ENCODE measurements at regions not wholly inside any gene's neighbourhood (a gene's known extent, or its start where the extent isn't known, plus 50 kb on each side); places are given as distances from the start of the nearest gene placed in this dataset.

- TF ChIP-seq POLR2AphosphoS2 (IDR thresholded peaks at IDR 0.05; ENCODE audit: low read depth, low read length) (no peak), POLR2A (IDR thresholded peaks at IDR 0.05; ENCODE audit: low read depth, low read length) (no peak), MAX (IDR thresholded peaks at IDR 0.05; ENCODE audit: low read depth, low read length) (no peak), CTCF (IDR thresholded peaks at IDR 0.05 in 2 of 3, conservative IDR thresholded peaks at IDR 0.05 in 1 of 3; ENCODE audit: control insufficient read depth in 2 of 3, extremely low read depth in 1 of 3, insufficient read depth in 1 of 3, low read depth in 3 of 3, low read length in 3 of 3) (no peak), DPF2 (IDR thresholded peaks at IDR 0.05) (no peak), ESRRA (IDR thresholded peaks at IDR 0.05; ENCODE audit: low read length) (no peak), FOS (IDR thresholded peaks at IDR 0.05; ENCODE audit: borderline replicate concordance, extremely low read depth, insufficient read length) (no peak), GABPA (IDR thresholded peaks at IDR 0.05; ENCODE audit: low read depth) (no peak), CEBPB (IDR thresholded peaks at IDR 0.05; ENCODE audit: borderline replicate concordance in 1 of 2, low read depth in 2 of 2, low read length in 2 of 2) (no peak), RBBP5 (conservative IDR thresholded peaks at IDR 0.05) (no peak), KDM1A (IDR thresholded peaks at IDR 0.05; ENCODE audit: borderline replicate concordance) (no peak)
- TF ChIP-seq, protein P1, sequence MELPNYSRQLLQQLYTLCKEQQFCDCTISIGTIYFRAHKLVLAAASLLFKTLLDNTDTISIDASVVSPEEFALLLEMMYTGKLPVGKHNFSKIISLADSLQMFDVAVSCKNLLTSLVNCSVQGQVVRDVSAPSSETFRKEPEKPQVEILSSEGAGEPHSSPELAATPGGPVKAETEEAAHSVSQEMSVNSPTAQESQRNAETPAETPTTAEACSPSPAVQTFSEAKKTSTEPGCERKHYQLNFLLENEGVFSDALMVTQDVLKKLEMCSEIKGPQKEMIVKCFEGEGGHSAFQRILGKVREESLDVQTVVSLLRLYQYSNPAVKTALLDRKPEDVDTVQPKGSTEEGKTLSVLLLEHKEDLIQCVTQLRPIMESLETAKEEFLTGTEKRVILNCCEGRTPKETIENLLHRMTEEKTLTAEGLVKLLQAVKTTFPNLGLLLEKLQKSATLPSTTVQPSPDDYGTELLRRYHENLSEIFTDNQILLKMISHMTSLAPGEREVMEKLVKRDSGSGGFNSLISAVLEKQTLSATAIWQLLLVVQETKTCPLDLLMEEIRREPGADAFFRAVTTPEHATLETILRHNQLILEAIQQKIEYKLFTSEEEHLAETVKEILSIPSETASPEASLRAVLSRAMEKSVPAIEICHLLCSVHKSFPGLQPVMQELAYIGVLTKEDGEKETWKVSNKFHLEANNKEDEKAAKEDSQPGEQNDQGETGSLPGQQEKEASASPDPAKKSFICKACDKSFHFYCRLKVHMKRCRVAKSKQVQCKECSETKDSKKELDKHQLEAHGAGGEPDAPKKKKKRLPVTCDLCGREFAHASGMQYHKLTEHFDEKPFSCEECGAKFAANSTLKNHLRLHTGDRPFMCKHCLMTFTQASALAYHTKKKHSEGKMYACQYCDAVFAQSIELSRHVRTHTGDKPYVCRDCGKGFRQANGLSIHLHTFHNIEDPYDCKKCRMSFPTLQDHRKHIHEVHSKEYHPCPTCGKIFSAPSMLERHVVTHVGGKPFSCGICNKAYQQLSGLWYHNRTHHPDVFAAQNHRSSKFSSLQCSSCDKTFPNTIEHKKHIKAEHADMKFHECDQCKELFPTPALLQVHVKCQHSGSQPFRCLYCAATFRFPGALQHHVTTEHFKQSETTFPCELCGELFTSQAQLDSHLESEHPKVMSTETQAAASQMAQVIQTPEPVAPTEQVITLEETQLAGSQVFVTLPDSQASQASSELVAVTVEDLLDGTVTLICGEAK (IDR thresholded peaks at IDR 0.05; ENCODE audit: borderline replicate concordance), result no peak
These were observed 379.4 kb downstream of the ALG10 start for GRCh38 chr12:34401659-34402227.
